Amygdala (tissue), 56 donors: ENCODE measurements at regions not wholly inside any gene's neighbourhood (a gene's known extent, or its start where the extent isn't known, plus 50 kb on each side); places are given as distances from the start of the nearest gene placed in this dataset.

Experiments used
- DNase-seq, 56 donors: peaks; one replicate each; lab custom pipeline; 2025; lab: John Stamatoyannopoulos, UW

DNA sequence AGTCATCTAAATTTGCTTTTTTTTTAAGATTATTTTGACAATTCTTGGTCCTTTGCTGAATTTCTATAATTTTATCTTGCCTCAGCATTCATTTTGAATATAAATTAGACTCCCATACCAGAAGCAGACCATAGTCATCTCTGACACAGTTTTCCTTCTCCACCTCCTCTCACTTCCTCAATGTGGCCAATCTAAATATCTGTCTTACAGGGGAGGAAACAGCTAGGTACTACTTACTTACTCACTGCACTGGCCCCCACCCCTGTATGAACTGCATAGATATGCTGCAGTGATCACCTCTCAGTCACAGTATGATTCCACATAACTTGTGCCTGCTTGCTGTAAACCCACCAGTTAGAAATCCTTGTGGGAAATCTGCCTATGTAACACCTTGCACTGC is 665.6 kb downstream of the FGF9 start:
- no peak for DNase-seq

DNA sequence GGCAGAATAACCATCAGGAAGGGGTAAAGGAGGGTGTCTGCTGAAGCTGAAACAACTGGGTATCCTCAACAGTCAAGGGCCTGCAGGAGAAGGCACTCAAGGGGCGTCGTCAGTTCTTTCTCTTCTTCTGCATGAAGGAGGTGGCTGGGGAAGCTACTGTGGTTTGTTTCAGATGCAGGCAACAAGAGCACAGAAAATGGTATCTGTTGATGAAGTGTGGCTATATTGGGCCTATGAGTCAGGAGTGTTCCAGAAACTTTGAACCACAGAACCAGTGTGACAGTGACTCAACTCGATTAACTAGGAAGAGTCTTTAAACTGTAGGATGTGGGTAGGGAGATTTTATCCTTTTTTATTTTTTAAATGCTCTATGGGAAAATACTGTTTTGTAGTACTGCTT is 686.3 kb downstream of the FGF9 start:
- no peak for DNase-seq

DNA sequence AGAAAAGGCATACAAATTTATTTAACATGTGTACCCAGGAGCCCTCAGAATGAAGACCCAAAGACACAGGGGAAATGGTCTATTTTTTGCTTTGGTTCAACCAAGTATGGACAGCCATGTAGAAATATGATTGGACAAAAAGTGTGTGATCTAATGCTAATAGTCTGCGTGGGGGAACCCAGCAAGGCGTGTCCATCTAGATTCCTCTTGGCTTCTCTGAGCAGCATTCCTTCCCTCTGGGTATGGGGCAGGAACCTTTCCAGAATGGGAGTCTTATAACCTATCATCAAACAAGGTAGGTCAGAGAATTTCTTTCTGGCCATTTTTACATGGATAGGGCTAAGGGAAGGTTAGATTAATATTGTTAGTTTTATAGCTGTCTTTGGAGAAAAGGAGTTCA is 698.2 kb downstream of the FGF9 start:
- no peak for DNase-seq

DNA sequence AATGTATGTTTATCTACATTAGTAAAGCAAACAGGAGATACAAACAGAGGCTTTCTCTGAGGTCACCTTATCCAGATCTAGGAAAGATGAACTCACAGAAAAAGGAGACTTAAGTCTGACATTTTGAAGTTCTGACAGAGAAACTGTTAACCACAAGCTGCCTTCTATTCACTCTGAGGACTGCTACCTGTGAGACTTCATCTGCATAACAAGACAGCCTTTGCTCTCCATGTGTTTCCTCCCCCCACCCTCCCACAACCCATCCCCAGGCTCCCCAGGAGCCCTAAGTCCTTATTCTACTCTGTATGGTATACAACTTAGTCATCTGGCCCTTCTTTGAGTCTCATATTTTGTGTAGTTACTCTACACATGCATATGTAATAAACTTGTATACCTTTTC is 699.0 kb downstream of the FGF9 start:
- DNase-seq: no peak

DNA sequence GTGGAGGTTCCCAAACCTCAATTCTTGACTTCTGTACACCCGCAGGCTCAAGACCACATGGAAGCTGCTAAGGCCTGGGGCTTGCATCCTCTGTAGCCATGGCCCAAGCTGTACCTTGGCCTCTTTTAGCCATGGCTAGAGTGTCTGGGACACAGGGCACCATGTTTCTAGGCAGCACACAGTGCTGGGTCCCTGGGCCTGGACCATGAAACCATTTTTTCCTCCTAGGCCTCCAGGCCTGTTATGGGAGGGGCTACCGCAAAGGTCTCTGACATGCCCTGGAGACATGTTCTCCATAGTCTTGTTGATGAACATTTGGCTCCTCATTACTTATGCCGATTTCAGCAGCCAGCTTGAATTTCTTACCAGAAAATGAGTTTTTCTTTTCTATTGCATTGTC is 701.4 kb downstream of the FGF9 start:
- no peak for DNase-seq

DNA sequence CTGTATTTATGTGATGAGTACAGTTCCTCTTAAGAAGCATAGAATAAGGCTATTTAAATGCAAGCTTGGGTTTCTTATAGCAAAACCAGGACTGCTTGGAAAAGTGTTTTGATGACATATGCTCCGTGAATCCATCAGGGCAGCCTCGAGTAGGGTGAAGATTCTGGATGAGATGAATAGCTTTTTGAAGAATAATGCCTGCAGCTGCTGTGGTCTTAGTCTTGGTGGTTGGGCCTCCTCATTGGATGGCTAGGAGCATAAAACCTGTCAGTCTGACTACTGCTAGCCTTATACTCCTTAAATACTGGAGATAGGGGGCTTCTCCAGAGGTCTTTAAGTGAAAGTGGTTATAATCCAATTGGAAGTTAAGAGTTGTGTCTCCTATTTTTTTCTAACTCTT is 704.3 kb downstream of the FGF9 start:
- no peak for DNase-seq

DNA sequence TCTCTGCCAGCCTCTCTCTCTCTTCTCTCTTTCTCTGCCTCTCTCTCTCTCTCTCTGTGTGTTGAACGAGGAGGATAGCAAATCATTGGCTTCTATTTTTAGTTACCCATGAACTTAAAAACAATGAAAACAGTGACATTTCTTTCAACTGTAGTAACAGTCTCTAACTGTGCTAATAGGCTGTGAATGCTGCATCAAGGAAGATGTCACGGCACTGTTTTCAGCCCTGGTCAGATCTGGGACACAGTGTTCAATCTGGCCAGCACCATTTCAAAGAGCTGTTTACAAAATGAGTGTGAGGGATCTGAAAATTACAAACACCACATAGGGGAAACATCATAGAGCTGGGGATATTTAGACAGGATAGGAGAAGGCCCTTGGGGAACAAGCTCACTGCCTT is 717.0 kb downstream of the FGF9 start:
- DNase-seq: no peak

DNA sequence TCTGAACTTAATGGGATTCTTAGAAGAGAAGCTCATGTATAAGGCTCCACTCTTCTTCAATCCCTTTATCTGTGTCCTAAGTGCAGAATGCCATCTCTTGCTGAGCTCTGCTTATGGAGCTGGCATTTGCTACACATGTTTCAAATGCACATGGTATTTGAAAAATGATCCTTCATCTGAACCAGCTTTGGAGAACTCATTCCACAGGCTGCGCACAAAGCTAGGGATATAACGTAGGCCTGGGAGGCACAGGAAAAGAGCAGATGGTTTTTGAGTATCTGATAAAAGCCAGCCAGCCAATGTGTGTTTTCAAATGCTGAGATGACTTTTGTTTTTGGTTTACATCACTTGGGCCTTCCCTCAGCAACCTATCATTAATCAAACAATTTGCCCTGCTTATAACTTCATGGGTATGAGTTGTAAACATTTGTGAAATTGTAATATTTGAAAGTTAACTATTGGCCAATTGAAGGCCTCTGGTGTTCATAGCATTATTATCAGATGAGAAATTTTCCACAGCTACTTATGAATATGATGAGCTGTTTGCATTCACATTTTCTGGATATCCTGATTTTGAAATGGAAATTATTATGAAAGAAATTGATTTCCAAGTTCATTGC is 729.0 kb downstream of the FGF9 start:
- DNase-seq: no peak

DNA sequence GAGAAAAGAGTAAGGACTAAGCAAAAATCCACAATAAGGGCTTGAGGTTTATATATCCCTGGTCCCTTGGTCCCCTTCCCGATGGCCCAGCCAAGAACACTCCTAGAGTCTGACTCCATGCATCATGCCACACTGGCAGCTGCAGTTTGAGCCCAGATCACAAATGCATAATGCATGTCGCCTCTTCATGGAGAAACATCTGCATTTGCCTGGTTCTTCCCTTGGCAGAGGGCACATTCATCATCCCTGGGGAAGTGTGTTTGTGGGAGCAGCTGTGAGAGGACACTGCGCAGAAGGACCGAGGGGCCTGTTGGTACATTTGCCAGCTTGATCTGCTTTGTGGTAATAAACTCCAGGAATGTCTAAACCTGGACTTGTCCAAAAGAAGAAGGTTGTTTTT is 731.8 kb downstream of the FGF9 start:
- no peak for DNase-seq

DNA sequence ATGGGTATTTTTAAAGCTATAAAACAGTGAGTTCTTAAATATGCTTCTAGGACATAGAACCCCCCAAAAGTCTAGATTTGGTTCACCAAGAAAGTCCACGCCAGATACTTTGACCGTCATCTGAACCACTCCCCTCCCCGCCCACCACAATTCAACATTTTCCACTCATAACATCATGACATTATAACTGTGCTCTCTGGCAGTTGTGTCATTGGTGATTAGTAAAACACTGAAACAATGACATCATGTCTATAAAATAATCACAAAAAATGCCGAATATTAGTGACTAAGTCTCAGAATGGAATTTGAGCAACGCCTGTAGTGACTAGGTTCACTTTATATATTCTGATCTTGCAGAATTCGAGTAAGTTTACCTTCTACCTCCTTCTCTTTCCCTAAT is 732.3 kb downstream of the FGF9 start:
- DNase-seq: no peak

DNA sequence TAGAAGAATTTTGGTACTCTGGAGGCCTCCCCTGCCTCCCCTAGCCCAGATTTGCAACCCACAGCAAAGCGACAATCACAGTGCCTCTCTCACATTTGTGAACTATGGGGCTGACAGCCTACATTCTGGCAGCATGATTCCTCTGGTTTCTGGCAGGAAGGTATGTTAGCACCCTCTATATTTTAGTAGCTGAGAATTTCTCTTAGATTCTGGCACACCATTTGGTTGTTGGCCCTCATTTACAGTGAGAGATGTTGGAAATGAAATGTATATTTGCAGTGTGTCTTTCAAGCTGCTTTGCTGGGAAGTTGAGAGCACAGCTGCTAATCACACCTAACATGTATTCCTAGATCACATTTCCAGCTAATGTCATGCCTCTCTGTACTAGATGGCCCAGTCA is 735.0 kb downstream of the FGF9 start:
- DNase-seq: no peak

DNA sequence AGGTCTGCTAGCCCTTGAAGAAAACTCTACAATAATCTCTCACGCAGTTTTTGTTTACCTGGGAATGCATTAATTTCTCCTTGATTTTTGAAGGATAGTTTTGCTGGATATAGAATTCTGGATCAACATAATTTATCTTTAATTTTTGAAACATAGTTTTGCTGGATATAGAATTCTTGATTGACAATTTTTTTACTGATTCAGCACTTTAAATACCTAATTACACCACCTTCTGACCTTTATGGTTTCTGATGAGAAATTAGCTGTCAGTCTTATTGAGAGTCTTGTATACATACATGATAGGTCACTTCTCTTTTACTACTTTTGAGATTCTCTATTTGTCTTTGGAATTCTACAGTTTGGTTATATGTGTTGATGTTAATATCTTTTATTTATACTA is 741.6 kb downstream of the FGF9 start:
- no peak for DNase-seq

DNA sequence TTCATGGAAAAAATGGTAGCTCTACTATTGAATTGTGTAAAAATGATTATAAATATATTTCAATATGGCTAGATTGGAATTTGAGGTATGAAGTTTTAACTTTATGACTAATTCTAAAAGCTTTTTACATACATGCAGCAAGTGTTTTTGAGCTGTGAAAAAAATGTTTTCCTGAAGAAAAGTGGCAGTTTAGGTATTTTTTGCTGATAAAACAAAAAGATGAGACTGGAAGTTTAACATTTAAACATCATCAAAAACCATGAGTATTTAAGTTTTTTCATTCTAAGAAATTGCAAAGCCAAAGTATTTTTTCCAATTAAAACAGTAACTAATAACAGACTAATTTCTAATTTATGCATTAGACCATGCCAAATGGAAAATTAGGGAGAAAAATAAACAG is 751.1 kb downstream of the FGF9 start:
- DNase-seq: no peak

DNA sequence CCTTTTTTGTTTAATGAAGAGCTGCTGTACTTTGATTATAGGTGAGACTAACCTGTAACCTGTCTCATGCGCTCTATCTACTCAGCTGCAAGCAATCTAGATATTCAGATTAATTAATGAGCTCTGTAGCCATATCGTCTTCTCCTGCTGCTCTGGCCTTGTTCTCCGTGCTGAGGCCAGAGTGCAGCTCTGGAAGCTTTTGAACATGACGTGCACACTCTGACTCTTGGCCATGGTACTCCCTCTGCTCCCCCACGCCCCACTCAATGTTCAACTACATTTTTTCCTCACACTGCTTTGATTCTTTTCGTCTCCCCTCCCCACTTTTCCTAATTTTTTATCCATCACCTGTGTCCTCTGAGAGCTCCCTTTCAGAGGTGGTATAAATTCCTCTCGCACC is 751.8 kb downstream of the FGF9 start:
- no peak for DNase-seq

DNA sequence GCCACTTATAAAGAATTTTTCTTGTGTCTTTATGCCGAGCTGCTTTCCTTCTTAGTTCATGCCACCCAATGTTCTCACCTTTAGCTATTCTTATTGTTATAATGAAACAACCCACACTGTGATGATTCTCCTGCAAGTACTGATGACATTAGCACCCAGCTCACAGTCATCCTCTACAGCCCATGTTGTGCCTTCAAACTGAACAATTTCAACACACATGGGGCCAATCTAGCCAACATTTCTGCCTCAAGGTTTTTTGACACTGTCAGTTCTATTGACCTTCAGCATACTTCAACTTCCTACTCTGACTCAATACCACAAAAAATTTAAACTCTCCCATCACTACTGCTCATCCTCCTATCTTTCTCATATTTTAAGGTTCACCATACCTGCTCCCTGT is 752.4 kb downstream of the FGF9 start:
- no peak for DNase-seq

DNA sequence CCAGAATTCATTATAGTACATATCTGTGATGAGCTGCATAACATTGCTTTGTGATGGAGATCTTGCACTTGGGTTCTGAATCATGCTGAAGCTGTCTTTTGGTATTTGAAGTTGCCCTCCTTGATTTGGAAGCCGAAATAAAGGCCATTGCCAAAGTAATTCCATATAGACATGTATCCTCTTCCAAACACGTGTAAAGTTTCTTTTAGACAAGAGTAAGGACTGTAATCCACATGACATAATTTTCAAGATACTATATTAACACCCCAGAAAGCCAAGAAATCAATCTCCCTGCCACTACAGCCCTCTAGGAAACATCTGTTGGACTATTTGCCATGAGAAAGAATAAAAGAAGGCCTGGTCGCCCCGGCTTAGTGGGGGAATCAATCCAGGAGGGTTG is 754.2 kb downstream of the FGF9 start:
- DNase-seq: no peak

DNA sequence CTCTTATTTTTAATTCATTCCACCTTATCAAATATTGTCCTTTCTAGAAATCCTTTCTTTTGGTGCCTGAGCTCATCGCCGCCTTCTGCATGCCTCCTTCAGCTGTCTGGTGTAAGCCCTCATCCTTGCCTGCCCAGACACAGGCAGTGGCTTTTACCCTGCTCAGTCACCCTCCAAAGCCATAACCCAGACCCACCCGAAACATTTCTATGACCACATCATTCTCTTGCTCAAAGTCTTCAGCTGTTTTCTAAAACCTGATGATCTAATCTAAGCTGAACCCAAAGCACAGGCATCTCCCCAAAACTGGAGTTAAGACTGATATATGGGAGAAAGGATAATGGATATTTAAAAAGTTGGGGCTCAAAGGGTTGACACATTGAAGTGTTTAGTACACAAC is 753.7 kb upstream of the SGCG start:
- DNase-seq: no peak

DNA sequence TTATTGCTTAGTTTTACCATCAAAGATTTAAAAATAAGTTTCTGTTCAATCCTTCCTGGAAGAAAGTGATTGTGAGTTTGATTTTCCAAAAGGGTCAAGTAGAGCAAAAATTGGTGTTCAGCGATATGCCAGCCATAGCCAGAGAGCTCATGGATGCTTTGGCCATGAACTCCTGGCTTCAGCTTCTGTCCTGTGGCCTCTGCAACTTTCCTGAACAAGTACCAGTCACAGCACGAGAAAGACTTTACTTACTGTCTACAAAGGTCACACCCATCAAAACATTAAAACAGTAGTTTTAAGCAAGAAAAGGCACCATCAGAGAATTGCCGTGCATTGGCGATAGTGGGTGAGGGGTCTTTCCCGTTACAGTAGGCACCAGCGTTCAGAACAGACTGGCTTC is 753.0 kb upstream of the SGCG start:
- no peak for DNase-seq

DNA sequence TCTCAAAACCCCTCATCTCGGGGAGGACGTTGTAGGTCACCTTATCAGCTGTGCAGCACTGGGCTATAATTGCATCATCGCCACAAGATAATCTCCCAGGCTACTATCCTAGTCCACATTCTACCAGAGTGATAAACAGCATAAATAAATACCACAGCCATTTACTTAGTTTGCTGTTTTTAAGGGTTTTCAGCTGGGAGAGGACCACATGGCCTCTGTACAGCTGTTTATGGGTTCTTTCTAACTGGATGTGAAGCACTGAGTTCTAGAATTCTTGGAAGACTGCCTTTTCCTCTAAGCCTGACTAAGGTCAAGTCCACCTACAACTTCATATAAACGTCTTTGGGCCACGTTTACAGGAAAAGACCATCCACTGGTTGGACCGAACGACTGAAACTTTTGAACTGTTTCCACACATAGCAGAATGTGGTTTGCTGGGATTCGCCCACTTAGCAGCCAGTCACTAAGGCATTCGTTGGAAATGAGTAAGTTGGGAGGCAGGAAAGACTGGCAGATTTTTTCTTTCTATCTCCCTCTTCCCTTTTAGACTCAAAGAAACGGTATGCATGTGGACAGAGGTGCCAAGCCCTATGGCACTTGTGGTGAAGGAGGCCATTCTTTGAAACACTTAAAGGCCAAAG is 752.5 kb upstream of the SGCG start:
- DNase-seq: no peak

DNA sequence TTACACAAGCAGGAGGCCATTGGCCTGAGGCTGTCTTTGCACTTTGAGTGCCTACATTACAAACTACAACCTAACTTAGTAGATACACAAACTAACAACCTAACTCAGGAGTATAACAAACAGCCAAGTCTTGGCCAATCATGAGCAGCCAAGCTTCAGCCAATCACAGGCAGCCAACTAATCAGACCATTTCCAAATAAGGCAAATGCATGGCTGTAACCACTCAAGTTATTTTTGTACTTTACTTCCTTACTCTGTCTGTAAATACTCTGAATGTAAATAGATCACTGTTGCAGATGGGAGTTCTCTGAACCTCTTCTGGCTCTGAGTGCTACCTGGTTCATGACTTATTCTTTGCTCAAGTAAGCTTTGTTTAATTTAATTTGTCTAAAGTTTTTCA is 748.1 kb upstream of the SGCG start:
- DNase-seq: no peak

DNA sequence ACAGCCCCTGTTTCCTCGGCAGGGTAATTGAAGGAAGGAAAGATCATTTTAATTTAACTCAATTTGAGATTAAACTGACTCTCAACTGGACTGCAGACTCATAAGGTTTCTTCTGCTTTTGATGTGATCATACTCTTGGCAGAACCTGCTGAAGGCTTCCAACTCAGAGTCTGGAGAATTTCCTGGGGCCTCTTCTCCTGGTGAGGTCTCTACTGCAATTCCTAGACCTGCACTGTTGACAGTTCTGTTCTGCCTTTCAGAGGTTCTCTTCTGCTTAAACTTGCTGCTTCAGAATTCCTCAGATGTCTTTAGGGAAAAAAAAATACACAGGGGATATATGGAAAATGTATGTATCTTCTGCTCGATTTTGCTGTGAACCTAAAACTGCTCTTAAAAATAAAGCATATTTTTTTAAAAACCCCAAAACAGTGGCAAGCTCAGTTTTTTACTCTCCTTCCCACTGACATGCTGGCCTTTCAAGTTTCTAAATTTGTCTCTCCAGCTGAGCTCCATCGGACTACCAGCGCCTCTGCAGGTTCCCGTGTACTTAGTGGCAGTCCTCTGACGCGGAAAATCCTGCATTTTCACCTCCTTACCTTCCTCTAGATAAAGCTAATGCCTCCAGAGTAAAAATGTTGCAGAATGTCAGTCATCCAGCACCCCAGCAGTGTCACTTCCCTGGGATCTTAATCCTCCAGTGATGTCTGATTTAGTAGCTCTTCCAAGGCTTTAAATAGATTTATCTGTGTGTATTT is 733.5 kb upstream of the SGCG start:
- no peak for DNase-seq

DNA sequence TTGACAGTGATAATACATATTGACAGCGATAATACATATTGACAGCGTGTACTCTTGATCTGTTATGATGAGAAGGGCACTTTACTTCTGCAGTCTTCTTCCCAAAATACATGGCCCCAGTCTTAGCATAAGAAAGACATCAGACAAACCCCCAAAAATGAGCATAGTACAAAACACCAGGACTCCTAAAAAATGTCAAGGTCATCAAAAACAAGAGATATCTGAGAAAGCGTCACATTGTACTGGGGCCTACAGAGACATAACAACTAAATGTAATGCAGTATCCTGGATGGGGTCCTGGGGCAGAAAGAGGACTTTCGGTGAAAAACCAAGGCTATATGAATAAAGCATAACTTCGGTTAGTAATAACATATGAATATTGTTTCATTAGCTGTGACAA is 731.5 kb upstream of the SGCG start:
- DNase-seq: no peak
